GM23338 (cell line): ENCODE measurements at regions not wholly inside any gene's neighbourhood (a gene's known extent, or its start where the extent isn't known, plus 50 kb on each side); places are given as distances from the start of the nearest gene placed in this dataset.

Source experiments
- EZH2 ChIP-seq: fragments of 200-600 bp; sonication (generic); IDR thresholded peaks from one replicate; pipeline ENCODE4 v1.8.0; 2017; ENCODE audit warnings: antibody characterized with exemption, mild to moderate bottlenecking, low read depth; ENCODE audit not compliant: unreplicated experiment
- TF ChIP-seq, protein P1 (sequence below), 2 experiments: fragments of 200-600 bp in 1 of 2; sonication (generic) in 1 of 2; conservative IDR thresholded peaks; 2 replicates each; pipeline versions ENCODE4 v1.5.1 to v1.6.1; 2016 to 2017; ENCODE audit warnings: antibody characterized with exemption in 2 of 2, low read depth in 2 of 2, mild to moderate bottlenecking in 2 of 2, moderate library complexity in 1 of 2
- TF ChIP-seq, protein P2 (sequence below): IDR thresholded peaks from one replicate; pipeline ENCODE4 v1.6.1; 2018; ENCODE audit warnings: antibody characterized with exemption; ENCODE audit not compliant: unreplicated experiment

DNA sequence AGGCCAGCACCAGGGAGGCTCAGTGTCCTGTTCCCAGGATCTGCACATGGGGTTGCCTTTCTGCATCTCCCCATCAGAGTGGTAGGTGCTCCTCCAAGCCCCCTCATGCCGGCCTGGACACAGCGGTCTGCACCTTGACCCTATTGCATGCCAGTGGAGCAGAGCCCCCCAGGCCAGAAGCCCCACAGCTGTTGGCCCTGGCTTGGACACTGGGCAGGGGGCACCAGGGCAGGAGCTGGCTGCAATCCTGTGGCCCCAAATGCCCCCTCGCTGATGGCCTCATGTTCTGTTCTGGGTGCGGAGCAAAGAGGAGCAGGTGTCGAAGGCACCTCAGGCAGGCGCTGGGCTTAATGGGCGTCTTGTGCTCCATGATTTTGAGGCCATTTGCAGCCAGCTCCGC is 62.7 kb downstream of the CCDC74A start:
- TF ChIP-seq, protein P1, sequence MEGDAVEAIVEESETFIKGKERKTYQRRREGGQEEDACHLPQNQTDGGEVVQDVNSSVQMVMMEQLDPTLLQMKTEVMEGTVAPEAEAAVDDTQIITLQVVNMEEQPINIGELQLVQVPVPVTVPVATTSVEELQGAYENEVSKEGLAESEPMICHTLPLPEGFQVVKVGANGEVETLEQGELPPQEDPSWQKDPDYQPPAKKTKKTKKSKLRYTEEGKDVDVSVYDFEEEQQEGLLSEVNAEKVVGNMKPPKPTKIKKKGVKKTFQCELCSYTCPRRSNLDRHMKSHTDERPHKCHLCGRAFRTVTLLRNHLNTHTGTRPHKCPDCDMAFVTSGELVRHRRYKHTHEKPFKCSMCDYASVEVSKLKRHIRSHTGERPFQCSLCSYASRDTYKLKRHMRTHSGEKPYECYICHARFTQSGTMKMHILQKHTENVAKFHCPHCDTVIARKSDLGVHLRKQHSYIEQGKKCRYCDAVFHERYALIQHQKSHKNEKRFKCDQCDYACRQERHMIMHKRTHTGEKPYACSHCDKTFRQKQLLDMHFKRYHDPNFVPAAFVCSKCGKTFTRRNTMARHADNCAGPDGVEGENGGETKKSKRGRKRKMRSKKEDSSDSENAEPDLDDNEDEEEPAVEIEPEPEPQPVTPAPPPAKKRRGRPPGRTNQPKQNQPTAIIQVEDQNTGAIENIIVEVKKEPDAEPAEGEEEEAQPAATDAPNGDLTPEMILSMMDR (conservative IDR thresholded peaks at IDR 0.05; ENCODE audit: low read depth in 2 of 2), result no peak
- TF ChIP-seq, protein P2, sequence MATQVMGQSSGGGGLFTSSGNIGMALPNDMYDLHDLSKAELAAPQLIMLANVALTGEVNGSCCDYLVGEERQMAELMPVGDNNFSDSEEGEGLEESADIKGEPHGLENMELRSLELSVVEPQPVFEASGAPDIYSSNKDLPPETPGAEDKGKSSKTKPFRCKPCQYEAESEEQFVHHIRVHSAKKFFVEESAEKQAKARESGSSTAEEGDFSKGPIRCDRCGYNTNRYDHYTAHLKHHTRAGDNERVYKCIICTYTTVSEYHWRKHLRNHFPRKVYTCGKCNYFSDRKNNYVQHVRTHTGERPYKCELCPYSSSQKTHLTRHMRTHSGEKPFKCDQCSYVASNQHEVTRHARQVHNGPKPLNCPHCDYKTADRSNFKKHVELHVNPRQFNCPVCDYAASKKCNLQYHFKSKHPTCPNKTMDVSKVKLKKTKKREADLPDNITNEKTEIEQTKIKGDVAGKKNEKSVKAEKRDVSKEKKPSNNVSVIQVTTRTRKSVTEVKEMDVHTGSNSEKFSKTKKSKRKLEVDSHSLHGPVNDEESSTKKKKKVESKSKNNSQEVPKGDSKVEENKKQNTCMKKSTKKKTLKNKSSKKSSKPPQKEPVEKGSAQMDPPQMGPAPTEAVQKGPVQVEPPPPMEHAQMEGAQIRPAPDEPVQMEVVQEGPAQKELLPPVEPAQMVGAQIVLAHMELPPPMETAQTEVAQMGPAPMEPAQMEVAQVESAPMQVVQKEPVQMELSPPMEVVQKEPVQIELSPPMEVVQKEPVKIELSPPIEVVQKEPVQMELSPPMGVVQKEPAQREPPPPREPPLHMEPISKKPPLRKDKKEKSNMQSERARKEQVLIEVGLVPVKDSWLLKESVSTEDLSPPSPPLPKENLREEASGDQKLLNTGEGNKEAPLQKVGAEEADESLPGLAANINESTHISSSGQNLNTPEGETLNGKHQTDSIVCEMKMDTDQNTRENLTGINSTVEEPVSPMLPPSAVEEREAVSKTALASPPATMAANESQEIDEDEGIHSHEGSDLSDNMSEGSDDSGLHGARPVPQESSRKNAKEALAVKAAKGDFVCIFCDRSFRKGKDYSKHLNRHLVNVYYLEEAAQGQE, result no peak
- TF ChIP-seq EZH2, result no peak
